Peyer's patch (tissue), 4 donors: ENCODE measurements at regions not wholly inside any gene's neighbourhood (a gene's known extent, or its start where the extent isn't known, plus 50 kb on each side); places are given as distances from the start of the nearest gene placed in this dataset.

Experiments
- POLR2A ChIP-seq, 2 donors: fragments of 450-650 bp; IDR thresholded peaks; one replicate each; pipeline ENCODE4 v1.5.1; 2017; ENCODE audit warnings: antibody characterized with exemption in 2 of 2, mild to moderate bottlenecking in 2 of 2, moderate library complexity in 2 of 2
- TF ChIP-seq, protein P1 (sequence below), 6 experiments: fragments of 450-650 bp in 4 of 6; fragments of 200-600 bp in 2 of 6; sonication (generic) in 1 of 6; IDR thresholded peaks; one replicate each; pipeline ENCODE4 v1.5.1; 2017 to 2019; ENCODE audit warnings: antibody characterized with exemption in 6 of 6, mild to moderate bottlenecking in 3 of 6, moderate library complexity in 1 of 6

GRCh38 chr4:13782231-13782630 is 154.7 kb upstream of the BOD1L1 start:
- no peak for TF ChIP-seq POLR2A (IDR thresholded peaks at IDR 0.05)
- TF ChIP-seq, protein P1, sequence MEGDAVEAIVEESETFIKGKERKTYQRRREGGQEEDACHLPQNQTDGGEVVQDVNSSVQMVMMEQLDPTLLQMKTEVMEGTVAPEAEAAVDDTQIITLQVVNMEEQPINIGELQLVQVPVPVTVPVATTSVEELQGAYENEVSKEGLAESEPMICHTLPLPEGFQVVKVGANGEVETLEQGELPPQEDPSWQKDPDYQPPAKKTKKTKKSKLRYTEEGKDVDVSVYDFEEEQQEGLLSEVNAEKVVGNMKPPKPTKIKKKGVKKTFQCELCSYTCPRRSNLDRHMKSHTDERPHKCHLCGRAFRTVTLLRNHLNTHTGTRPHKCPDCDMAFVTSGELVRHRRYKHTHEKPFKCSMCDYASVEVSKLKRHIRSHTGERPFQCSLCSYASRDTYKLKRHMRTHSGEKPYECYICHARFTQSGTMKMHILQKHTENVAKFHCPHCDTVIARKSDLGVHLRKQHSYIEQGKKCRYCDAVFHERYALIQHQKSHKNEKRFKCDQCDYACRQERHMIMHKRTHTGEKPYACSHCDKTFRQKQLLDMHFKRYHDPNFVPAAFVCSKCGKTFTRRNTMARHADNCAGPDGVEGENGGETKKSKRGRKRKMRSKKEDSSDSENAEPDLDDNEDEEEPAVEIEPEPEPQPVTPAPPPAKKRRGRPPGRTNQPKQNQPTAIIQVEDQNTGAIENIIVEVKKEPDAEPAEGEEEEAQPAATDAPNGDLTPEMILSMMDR (IDR thresholded peaks at IDR 0.05) = no peak
